ENCODE measurements at regions not wholly inside any gene's neighbourhood (a gene's known extent, or its start where the extent isn't known, plus 50 kb on each side); places are given as distances from the start of the nearest gene placed in this dataset.
"Not testable (repeated sequence)": the region's sequence is repeated elsewhere in the genome, so short reads cannot be mapped to it uniquely, and the experiment has no call there.

- no peaks in the 10 kb centered on the region for H3K9me3 ChIP-seq (replicated peaks in 1 of 3)
- no peak for DNase-seq
- 81 to 90% (median 85%) methylated on average over 3 of the region's 3 CpGs for WGBS, 4 donors
- TF ChIP-seq POLR2A (IDR thresholded peaks at IDR 0.05) = no peak
- intact Hi-C loops (cut with DNase I) = no loop called here
- no peak overlapping the region for H3K27ac ChIP-seq
- H3K36me3 ChIP-seq (replicated peaks in 1 of 2) = no peaks in the 10 kb centered on the region
- H3K27me3 ChIP-seq = no peaks in the 10 kb centered on the region
- H3K4me1 ChIP-seq (replicated peaks in 1 of 2) = no peaks in the 10 kb centered on the region
- H3K4me3 ChIP-seq = no peak overlapping the region
Measured at GRCh38 chr2:204161886-204162285, 225.3 kb downstream of the ICOS start.

GRCh38 chr2:204166961-204167360 is 230.4 kb downstream of the ICOS start:
- no peaks in the 10 kb centered on the region for H3K9me3 ChIP-seq (replicated peaks in 1 of 3)
- H3K27me3 ChIP-seq = no peaks in the 10 kb centered on the region

GRCh38 chr2:204167670-204168069 is 231.1 kb downstream of the ICOS start:
- H3K27ac ChIP-seq; intact Hi-C loops (cut with DNase I); H3K4me3 ChIP-seq; DNase-seq; H3K4me1 ChIP-seq (replicated peaks in 1 of 2); H3K9me3 ChIP-seq (replicated peaks in 1 of 3); H3K36me3 ChIP-seq (replicated peaks in 1 of 2); H3K27me3 ChIP-seq: not testable (repeated sequence)
- 86 to 92% (median 89%) methylated on average over 6 of the region's 6 CpGs for WGBS, 4 donors

More at GRCh38 chr2:204166961-204167360, 230.4 kb downstream of the ICOS start:
- Histone ChIP-seq H3K27ac (no peak overlapping the region), H3K4me3 (no peak overlapping the region), H3K4me1 (replicated peaks in 1 of 2) (no peaks in the 10 kb centered on the region), H3K36me3 (replicated peaks in 1 of 2) (no peaks in the 10 kb centered on the region)
- TF ChIP-seq CTCF (IDR thresholded peaks at IDR 0.05) (no peak), POLR2A (IDR thresholded peaks at IDR 0.05) (no peak)
- intact Hi-C loops (cut with DNase I) = no loop called here
- WGBS, 4 donors = 72 to 81% (median 73%) methylated on average over 3 of the region's 3 CpGs
- DNase-seq = no peak

GRCh38 chr2:204170411-204170810 is 233.8 kb downstream of the ICOS start:
- no peaks in the 10 kb centered on the region for H3K27me3 ChIP-seq
- peaks cover 2% of the 10 kb centered on the region in 2 donors for H3K4me1 ChIP-seq (replicated peaks in 1 of 2)
- H3K27ac ChIP-seq = no peak overlapping the region
- DNase-seq = no peak
- WGBS, 4 donors = 89 to 94% (median 92%) methylated on average over 4 of the region's 4 CpGs
- no peak overlapping the region for H3K4me3 ChIP-seq
- no peak for TF ChIP-seq CTCF (IDR thresholded peaks at IDR 0.05)
- no peak for TF ChIP-seq POLR2A (IDR thresholded peaks at IDR 0.05)
- no peaks in the 10 kb centered on the region for H3K36me3 ChIP-seq (replicated peaks in 1 of 2)
- no peaks in the 10 kb centered on the region for H3K9me3 ChIP-seq (replicated peaks in 1 of 3)
- intact Hi-C loops (cut with DNase I) = no loop called here

- Histone ChIP-seq H3K27ac (no peak overlapping the region), H3K27me3 (no peaks in the 10 kb centered on the region), H3K9me3 (replicated peaks in 1 of 3) (no peaks in the 10 kb centered on the region), H3K4me3 (no peak overlapping the region), H3K36me3 (replicated peaks in 1 of 2) (no peaks in the 10 kb centered on the region), H3K4me1 (replicated peaks in 1 of 2) (peaks cover 7 to 9% of the 10 kb centered on the region in 2 donors)
- TF ChIP-seq CTCF (IDR thresholded peaks at IDR 0.05) (no peak), POLR2A (IDR thresholded peaks at IDR 0.05) (no peak)
- intact Hi-C loops (cut with DNase I) = no loop called here
- 83 to 89% (median 86%) methylated on average over 6 of the region's 6 CpGs for WGBS, 4 donors
- no peak for DNase-seq
Measured at GRCh38 chr2:204171432-204172144, 235.0 kb downstream of the ICOS start.
